AG04450 (cell line): ENCODE measurements at regions not wholly inside any gene's neighbourhood (a gene's known extent, or its start where the extent isn't known, plus 50 kb on each side); places are given as distances from the start of the nearest gene placed in this dataset.

ENCODE experiments used
- CTCF ChIA-PET: fragments of 300-600, 350-600 bp; formaldehyde crosslinking; extraction: SDS; loops from one replicate; lab custom pipeline; 2022; ENCODE audit warnings: antibody characterized with exemption, inconsistent platforms; lab: Charles Lee
- POLR2A ChIA-PET: fragments of 350-600 bp; formaldehyde crosslinking; extraction: SDS; loops from one replicate; lab custom pipeline; 2021; ENCODE audit warnings: antibody characterized with exemption, inconsistent platforms; lab: Yijun Ruan, JAX
- DNase-seq: peaks from one replicate; pipeline ENCODE4 v3.0.0-alpha.2; 2011; ENCODE audit warnings: low read depth, low spot score
- H3K27ac ChIP-seq: one replicate; pipeline ENCODE4 v1.5.1; 2012; ENCODE audit warnings: low read depth, low read length, control low read depth
- H3K27me3 ChIP-seq: one replicate; pipeline ENCODE4 v1.6.0; 2012; ENCODE audit warnings: low read length; ENCODE audit not compliant: control insufficient read depth, insufficient read depth
- H3K4me3 ChIP-seq: 2 replicates; pipeline ENCODE4 v1.5.1; 2011; ENCODE audit warnings: mild to moderate bottlenecking, low read depth, low read length, control low read depth
- H3K9me3 ChIP-seq: 2 replicates; pipeline ENCODE4 v1.5.1; 2012; ENCODE audit warnings: low read length; ENCODE audit not compliant: control insufficient read depth, insufficient read depth
- TF ChIP-seq, protein P1 (sequence below): IDR thresholded peaks from 2 replicates; pipeline ENCODE4 v1.5.1; 2011; ENCODE audit warnings: low read depth, low read length, control low read depth, inconsistent platforms

DNA sequence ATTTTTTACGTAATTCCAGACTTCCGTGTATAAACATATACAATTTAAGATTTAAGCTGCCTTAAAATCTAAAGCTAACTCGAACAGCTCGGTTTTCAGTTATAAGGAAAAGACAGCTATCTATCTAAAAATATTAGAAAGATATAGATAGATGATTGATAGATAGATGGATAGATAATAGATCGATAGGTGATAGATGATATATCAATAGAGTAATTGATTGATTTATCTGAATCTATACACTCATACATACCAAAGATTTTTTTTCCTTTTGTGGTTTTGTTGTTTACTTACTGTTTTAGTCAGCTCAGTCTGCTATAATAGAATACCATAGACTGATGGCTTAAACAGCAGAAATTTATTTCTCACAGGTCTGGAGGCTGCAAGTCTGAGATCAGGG is 278.5 kb upstream of the PLD5 start:
- POLR2A ChIA-PET: no interaction called here

DNA sequence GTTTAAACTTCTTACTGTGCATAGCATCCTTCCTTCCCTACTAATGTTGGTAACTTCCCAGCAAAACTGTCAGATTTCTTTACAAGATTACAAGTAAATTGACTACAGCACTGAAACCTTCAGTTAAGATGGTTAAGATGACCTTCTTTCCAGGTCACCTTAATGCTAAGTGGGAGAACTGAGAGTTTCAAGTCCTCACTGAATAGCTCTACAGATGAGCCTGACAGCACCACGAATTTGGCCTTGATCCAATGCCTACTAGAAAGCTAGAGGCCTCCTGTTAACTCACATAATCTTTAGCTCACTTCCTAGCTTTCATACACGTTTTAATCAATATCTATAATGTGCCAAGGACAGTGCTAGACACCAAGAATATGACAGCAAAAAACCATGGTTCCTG is 276.0 kb upstream of the PLD5 start:
- ChIA-PET CTCF (no interaction called here), POLR2A (no interaction called here)
- Histone ChIP-seq H3K27ac (no peak overlapping the region), H3K9me3 (peaks cover 15% of the 10 kb centered on the region; the same call in 1 of the 2 replicates), H3K4me3 (no peak overlapping the region), H3K27me3 (no peaks in the 10 kb centered on the region)
- DNase-seq: no peak
- TF ChIP-seq, protein P1, sequence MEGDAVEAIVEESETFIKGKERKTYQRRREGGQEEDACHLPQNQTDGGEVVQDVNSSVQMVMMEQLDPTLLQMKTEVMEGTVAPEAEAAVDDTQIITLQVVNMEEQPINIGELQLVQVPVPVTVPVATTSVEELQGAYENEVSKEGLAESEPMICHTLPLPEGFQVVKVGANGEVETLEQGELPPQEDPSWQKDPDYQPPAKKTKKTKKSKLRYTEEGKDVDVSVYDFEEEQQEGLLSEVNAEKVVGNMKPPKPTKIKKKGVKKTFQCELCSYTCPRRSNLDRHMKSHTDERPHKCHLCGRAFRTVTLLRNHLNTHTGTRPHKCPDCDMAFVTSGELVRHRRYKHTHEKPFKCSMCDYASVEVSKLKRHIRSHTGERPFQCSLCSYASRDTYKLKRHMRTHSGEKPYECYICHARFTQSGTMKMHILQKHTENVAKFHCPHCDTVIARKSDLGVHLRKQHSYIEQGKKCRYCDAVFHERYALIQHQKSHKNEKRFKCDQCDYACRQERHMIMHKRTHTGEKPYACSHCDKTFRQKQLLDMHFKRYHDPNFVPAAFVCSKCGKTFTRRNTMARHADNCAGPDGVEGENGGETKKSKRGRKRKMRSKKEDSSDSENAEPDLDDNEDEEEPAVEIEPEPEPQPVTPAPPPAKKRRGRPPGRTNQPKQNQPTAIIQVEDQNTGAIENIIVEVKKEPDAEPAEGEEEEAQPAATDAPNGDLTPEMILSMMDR: no peak

More for the DNA sequence above, 278.5 kb upstream of the PLD5 start:
- no peak overlapping the region for H3K4me3 ChIP-seq
- TF ChIP-seq, protein P1: no peak
- no peak overlapping the region for H3K27ac ChIP-seq
- H3K27me3 ChIP-seq: no peaks in the 10 kb centered on the region
- CTCF ChIA-PET: no interaction called here
- H3K9me3 ChIP-seq: peaks cover 9% of the 10 kb centered on the region; the same call in 1 of the 2 replicates
- DNase-seq: no peak

DNA sequence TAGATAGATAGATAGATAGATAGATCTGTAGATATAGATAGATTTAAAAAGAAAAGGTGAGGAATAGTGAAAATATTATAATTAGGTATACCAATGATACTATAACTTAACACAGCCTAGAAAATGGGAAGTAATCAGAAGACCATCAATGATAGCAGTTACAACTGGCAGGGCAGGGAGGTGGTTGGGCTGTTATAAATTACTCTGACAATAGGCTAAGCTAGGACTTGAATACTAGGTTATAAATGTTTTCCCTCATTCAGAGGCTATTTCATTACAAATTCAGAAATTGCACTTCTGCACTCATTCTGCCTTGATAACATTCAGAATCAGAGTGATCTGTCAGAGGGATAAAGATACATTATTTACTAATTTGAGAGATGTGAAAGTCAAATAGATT is 273.4 kb upstream of the PLD5 start:
- Histone ChIP-seq H3K27me3 (no peaks in the 10 kb centered on the region), H3K9me3 (peaks cover 6% of the 10 kb centered on the region; the same call in 1 of the 2 replicates), H3K4me3 (no peak overlapping the region), H3K27ac (no peak overlapping the region)
- CTCF ChIA-PET: no interaction called here
- TF ChIP-seq, protein P1: no peak
- DNase-seq: no peak
- POLR2A ChIA-PET: no interaction called here

DNA sequence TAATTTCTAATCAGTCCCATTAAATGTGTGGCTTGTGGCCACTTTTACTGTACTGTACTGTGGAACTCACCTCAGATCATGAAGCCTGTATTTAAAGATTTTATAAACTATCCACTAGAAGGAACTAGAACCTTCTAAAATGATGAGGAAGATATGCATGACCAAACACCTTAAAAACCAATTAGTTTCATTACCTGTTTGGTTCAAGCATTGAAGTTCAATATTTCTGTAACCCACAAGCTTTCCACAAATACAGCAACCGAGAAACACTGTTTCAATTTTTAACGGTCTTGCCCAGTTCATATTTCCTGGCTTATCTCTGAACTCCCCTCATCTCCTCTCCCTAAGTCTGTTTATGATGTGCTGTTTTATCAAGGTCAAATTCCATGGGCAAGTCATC is 264.3 kb upstream of the PLD5 start:
- Histone ChIP-seq H3K9me3 (peaks cover 17% of the 10 kb centered on the region), H3K27me3 (no peaks in the 10 kb centered on the region), H3K27ac (no peak overlapping the region), H3K4me3 (no peak overlapping the region)
- ChIA-PET POLR2A (no interaction called here), CTCF (no interaction called here)
- TF ChIP-seq, protein P1: no peak
- no peak for DNase-seq

DNA sequence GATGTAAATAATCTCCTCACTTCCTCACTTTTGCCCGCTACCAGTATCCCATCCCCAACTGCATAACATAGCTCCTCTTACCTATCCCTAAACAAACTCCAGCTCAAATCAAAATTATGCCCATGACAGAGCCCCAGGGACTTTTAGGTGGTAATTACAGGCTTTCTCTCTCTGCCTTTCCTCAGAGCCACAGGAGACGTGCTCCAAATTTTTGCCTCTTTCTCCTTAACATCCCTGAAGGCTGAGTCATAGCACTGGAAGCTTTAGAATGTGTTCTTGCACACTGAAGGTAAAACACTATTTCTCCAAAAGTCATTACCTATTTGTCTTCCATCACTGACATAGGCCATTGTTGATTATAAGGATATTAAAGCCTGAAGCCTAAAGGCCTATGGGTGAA is 263.5 kb upstream of the PLD5 start:
- ChIA-PET POLR2A (no interaction called here), CTCF (no interaction called here)
- Histone ChIP-seq H3K27me3 (no peaks in the 10 kb centered on the region), H3K9me3 (peaks cover 17% of the 10 kb centered on the region), H3K4me3 (no peak overlapping the region), H3K27ac (no peak overlapping the region)
- TF ChIP-seq, protein P1: no peak
- no peak for DNase-seq
